Vagina (tissue), 2 donors: ENCODE measurements at regions not wholly inside any gene's neighbourhood (a gene's known extent, or its start where the extent isn't known, plus 50 kb on each side); places are given as distances from the start of the nearest gene placed in this dataset.

Experiments
- POLR2A ChIP-seq, 2 donors: fragments of 450-650 bp; IDR thresholded peaks; one replicate each; pipeline ENCODE4 v1.6.1; 2017; ENCODE audit warnings: antibody characterized with exemption in 2 of 2, mild to moderate bottlenecking in 2 of 2, moderate library complexity in 2 of 2
- TF ChIP-seq, protein P1 (sequence below), 3 experiments: fragments of 450-650 bp in 2 of 3; fragments of 200-600 bp in 1 of 3; sonication (generic) in 1 of 3; IDR thresholded peaks; one replicate each; pipeline ENCODE4 v1.5.1; 2017 to 2019; ENCODE audit warnings: antibody characterized with exemption in 3 of 3, mild to moderate bottlenecking in 2 of 3, moderate library complexity in 2 of 3

DNA sequence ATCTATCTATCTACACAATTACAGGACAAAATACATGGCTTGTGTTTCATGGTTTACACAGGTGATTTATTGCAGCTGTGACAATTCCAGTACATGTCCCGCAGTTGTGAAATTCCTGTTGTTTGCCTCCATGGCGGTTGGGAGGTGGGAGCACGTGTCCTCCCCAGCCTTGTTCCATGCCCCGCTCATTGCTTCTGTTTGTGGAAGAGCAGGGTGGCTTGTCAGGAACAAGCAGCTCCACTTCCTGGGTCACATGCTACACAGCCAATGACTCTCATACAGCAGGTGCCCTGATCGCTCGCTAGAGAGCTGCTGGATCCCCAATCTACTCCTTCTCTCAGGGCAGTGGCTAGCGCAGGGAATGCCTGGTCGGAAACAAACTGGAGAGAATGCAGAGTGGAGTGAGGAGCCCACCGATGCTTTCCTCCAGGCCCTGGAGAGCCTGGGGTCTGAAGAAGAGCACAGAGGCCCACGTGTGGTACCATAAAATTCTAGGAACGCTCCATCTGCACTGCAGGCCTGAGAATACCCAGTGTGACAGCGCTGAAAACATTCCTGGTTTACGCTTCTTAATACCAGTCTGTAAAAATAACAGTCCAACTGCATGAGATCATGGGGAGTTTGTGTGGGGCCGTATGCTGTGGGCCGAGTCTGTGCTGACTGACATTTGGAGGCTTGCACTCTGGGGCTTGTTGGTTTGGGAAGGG lies 270.6 kb upstream of the RGMA start:
- TF ChIP-seq POLR2A (IDR thresholded peaks at IDR 0.05), result no peak
- TF ChIP-seq, protein P1, sequence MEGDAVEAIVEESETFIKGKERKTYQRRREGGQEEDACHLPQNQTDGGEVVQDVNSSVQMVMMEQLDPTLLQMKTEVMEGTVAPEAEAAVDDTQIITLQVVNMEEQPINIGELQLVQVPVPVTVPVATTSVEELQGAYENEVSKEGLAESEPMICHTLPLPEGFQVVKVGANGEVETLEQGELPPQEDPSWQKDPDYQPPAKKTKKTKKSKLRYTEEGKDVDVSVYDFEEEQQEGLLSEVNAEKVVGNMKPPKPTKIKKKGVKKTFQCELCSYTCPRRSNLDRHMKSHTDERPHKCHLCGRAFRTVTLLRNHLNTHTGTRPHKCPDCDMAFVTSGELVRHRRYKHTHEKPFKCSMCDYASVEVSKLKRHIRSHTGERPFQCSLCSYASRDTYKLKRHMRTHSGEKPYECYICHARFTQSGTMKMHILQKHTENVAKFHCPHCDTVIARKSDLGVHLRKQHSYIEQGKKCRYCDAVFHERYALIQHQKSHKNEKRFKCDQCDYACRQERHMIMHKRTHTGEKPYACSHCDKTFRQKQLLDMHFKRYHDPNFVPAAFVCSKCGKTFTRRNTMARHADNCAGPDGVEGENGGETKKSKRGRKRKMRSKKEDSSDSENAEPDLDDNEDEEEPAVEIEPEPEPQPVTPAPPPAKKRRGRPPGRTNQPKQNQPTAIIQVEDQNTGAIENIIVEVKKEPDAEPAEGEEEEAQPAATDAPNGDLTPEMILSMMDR (IDR thresholded peaks at IDR 0.05), result no peak
